ENCODE measurements at regions not wholly inside any gene's neighbourhood (a gene's known extent, or its start where the extent isn't known, plus 50 kb on each side); places are given as distances from the start of the nearest gene placed in this dataset.

DNA sequence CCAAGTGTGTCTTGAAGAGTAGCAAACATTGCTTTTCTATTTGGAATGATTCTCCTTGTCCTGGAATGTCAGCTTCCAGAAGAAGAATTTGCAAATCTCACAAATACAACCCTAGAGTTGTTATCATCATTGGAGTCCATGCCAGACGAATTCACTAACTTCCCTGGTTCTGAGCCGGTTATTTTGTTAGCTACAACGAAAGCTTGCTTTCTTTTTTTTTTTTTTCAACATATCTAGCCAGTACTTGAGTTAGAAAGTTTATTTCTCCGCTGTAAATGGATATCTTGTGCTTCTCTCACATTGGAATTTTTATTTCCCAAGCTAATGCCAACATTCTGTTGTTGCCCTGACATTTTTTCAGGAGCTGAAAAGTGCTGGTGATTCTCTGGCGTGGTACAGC is 138.1 kb upstream of the POM121L12 start:
- DNase-seq = no peak

DNA sequence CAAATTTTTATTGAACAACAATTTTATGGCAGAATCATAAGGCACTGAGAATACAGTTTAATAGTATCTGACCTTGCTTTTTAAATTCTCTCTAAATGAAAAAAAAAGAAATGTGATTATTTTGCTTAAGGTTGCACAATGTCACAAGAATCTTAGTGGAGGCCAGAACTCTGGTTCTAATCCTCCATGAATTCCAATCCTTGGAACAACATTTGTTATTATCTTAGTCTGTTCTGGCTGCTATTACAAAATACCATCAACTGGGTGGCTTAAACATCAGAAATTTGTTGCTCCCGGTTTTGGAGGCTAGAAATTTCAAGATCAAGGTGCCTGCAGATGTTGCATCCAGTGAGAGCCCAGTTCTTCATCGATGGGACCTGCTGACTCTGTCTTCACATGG is 158.2 kb upstream of the POM121L12 start:
- no peak for DNase-seq

DNA sequence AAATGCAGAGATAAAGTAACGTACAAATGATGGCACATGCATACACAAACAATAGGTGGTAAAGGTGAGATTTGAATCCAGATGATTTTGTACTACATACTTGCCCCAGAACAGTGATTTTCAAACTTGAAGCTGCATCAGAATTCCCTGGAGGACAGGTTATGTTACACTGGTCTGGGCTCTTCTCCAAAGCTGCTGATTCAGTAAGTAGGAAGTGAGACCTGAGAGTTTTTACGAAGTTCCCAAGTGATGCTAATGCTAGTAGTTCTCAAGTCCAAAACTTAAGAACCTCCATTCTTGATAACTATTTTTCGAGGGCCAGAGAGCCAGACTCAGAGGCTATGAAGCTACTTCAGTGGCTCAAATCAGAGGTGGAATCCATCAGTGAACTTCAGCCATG is 159.0 kb upstream of the POM121L12 start:
- DNase-seq = no peak

DNA sequence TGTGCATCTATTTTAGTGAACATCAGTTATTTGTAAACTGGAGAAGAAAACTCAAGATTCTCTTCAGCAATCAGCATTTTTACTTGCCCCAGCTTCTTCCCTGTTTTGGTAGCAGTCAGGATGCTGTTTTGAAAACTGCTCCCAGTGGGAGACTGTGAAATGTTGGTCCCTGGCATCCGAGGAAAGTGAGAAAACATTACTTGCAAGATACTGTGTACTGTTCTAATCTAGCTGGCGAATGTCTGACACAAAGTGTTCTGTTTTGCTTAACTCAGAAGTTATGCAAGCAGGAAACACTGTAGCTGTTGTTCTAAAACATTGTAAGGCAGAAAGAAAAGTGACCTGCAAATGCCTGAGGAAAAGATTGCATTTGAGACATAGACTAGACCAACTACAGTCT is 171.8 kb upstream of the POM121L12 start:
- DNase-seq = no peak

DNA sequence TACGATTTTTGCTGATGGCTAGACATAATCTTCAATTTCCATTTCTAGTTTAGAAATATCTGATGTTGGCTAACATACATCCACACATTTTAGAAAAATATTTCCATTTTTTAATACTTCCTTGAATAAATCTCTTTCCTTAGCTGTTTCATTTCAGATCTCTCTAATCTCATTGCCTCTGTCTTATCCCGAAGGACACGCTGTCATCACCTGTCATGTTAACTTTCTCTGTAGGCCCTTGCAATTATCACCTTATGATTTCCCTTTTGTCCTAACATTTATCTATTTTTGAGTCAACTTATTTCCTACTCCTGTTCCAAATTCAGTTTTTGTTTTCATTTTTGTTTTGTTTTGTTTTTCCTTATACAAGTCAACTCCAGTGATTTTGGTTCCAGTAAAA is 173.1 kb upstream of the POM121L12 start:
- DNase-seq = no peak

DNA sequence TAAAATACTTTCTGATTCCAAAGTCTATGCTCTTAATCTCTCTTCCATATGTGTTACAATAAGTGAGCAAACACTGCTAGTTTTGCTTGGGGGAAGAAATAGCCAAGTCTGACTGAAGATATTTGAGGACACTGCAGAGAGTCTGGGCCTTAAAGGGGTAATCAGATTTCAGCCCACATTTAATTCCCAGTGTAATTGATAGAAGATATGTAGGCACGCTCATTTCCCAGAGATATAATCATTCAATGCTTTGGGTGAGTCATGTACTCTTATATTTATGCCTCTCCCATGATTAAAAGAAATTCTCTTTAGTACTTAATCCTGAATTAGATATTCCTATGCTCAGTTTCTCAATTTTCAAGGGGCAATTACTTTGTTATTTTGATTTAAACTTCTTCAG is 178.1 kb upstream of the POM121L12 start:
- DNase-seq = no peak

DNA sequence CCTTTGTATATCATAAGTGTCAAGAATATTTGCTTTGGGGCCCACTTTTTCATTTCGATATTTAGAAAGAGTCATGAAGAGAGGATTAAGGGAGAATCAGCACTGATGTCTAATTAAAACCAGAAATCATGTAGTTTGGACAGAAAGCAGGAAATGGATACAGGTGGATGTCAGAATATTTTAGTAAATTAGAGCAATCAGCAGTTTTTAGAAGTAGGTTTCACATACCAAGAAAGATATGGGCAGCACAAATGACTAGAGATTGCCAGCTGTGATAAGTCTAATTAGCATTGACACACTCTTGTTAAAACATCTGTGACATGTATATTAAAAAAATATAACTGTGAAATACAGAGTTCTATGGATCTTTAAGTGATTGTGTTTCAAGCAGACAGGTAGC is 180.8 kb upstream of the POM121L12 start:
- no peak for DNase-seq

DNA sequence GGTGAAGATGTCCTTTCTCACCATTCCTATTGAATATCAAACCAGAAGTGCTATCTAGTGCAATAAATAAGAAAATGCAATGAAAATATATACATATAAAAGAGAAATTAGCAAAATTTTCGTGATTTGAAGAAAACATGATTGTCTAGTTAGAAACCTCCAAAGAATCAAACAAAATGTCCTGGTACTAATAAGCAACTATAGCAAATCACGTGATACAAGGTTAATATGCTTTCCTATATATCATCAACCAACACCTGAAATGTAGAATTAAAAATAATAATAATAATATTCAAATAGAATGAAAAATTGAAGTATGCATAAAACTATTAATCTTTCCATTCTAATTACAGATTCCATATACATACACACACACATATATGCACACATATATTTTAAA is 183.9 kb upstream of the POM121L12 start:
- no peak for DNase-seq

DNA sequence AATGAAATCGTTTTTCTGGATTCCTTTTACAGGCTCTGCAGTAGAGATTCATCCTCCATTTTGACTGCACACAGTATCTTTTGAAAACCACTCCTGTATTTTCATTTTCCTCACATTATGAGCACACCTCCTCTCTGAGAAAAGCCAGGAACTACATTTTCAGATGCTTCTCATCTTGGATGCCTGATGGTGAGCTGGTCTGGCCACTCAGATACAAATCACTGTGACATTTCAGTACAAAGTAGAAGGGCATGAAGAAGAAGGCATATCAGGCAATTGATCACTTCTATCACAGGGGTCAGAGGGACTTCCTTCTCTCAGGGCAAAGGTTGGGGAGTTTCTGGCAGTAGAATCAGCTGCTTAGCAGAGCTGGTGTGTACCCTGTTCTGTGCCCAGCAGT is 192.0 kb upstream of the POM121L12 start:
- DNase-seq = no peak

DNA sequence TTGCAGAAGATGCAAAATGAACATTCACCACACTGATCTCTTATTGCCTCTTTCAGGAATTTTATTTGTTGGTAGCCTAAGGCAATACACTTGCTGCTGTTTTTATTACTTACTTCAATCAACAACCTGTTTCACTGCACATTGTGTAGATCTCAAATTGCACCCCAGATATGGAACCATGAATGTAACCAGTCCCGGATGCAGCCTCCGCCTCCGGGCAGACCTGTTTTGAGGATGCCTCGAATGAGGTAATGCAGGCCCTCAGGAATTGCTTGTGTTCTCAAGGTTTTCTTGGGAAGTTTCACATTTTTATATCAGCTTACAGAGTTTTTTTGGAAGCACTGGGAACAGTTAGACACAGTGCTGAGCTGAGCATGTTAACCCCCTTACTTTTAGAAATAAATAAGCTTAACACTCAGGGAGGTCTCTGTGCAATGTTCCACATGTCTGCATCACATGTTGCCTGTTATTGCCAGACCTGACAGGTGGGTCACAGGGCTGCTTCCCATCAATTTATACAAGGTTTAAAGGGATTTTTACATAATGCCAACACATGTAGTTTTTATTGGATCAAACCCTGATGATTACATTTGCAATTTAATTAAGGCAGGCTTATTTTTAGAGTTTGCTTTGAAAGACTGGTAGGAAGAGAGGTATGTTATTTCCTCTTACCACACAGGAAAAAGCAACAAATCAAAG is 193.1 kb upstream of the POM121L12 start:
- no peak for DNase-seq

DNA sequence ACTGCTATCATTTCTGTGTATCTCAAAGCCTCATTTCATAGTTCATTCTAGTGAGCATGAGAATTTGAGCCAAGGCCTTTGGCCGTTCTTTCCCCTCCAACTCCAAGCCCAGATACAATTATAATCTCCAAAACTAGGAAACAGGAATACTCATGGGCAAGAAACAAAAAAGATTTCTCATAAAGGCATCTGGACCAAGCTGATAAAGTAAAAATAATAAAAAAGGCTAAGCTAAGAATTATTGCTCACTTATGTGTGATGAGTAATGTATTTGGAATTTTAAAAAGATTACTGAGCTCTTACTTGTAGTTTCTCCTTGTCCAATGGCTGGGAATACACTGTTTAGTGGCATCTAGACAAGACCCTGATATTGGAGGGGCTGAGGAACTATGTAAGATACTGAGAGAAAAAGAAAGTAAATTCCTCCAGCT is 196.4 kb upstream of the POM121L12 start:
- DNase-seq = no peak

DNA sequence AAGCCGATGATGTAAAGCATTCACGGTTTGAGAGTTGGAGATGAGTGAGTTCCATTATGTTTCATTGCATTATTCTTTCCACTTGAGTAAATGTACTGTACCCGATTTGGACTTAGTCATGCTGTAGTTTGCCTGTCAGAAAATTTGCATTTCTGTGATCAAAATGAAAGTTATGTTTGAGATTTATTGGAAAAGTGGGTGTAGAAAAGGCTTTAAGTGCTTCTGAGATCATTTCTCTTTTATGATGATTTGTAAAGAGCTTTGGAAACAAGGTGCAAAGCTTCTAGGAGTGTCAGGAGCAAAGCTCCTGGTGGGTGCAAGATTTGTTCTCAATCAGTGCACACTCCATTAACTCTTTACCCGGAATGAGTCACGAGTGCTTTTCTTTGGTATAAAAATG is 204.1 kb upstream of the POM121L12 start:
- peak in 5 of 56 donors; percentile 5 to 40 (median 7) for DNase-seq

DNA sequence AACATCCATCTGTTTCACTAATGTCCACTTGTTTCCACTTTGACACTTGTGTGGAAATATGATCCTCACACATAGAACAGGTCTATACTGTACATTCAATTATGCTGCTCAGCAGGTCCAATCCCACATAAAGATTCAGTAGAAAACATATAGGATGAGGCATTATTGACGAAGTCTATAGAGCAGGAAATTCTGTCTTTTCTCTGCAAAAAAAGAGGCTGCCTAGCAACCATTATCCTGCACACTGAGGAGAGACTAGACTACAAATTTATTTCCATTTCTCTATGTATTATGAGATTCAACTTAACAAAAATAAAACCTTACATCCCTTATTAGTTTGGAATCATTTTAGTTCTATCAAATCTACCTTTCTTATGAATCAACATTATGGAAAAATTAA is 204.6 kb upstream of the POM121L12 start:
- DNase-seq = no peak

DNA sequence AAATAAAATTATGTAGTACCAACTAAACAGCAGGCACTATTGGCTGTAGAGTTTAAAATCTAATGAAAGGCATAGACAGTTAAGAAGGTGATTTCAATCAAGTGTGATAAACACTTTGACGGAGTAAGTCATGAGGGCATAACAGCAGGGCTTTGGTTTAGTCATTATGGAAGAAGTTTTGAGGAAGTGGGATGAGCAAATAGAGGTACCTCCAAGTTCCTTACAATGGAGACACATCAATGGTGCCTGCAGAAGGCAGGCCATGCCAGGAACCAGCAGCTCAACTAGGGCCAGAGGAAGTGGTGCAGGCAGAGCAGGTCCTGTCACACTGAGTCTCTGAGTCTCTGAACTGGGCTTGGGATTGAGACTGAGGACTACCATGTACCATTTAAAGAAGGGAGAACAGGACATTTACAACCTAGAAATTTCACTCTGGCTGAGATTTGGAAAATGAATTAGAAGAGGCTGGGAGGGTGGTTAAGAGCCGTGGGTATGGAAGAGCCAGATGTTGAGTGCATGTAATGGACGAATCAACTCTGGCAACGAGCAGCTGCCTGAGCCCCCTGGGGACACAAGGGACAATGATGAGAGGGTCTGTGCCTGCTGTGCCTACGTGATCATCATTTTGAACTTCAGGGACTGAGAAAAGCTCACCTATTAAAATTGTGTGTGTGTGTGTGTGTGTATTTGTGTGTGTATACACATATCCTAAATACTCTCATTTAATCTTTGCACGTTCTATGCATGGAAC is 208.7 kb upstream of the POM121L12 start:
- DNase-seq = peak in 3 of 56 donors; percentile 2 to 5 (median 4)

DNA sequence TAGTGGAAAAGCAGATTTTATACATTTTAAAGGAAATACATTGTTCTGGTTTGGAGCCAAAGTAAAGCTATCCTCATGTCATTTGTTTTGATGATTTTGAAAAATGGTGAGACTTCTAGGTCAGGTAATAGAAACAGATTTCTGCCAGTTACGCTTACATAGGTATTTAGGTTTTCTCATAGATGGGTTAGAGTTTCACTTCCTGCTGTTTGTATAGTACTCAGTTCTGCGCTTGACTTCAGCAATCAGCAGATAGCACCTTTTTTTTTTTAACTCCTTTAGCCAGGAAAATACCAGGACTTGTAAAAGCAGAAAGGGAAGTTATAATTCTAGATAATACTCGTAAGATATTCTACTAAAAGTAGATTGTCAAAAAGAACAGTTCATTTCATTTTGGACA is 209.8 kb upstream of the POM121L12 start:
- no peak for DNase-seq

DNA sequence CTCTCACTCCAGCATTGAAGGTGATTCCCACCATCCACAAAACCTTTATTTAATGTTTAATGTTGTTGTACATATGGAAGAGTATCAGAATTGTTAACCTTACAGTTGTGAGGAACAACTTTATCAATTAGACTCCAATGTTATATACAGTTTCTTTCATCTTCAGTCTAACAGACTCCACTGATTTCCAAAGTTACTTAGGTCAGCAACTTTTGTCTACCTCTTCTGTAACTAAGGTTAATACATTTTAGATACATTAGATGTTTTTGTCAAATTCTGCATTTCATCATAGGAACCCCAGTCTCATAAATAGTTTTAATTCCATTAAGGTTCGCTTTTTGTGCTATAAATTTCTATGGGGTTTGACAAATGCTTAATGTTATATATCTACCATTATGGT is 223.9 kb upstream of the POM121L12 start:
- no peak for DNase-seq

DNA sequence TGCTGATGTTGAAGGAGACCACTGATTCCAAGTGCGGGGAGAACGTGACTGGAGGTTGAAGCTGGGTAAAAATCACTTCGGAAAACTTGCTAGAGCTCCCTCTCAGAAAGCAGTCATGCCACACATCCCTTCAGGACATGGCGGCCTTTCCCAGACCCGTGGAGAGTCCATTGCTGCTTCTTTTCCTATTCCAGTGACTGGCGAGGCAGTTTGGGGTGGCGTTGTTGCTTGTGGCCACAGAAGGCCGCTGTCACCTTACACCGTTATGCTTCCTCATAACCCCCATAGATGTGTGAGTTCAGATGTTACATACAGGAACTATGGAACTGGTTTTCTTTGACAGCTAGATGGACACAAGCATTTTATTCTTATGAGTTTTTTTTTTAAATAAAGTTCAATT is 235.6 kb upstream of the POM121L12 start:
- no peak for DNase-seq

DNA sequence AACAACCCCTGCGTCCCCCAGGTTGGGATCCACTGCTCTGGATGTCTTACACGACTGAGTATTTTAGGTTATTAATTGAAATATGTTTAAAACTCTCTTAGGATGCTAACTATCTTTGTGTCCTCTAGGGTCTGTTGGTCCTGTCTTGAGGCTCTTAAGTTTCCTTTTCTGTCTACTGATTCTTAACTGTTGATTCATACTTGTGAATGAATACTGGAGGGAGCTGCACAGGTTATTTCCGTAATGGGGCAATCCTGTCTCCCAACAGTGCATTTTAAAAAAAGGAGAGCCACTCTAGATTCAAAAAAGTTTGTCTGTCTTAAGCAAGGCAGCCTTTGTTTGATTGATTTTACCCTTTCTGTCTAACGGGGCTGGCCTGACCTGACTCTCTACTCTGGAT is 237.6 kb upstream of the POM121L12 start:
- DNase-seq = no peak

DNA sequence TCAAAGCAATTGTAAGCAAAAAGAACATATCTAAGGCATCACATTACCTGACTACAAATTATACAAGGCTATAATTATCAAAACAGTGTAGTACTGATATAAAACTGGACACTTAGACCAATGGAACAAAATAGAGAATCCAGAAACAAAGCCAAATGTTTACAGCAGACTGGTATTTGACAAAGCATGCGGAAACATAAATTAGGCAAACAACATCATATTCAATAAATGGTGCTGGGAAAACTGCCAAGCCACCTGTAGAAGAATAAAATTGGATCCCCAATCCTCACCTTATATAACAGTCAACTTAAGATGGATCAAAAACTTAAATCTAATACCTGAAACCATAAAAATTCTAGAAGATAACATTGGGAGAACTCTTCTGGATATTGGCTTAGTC is 240.8 kb upstream of the POM121L12 start:
- no peak for DNase-seq

DNA sequence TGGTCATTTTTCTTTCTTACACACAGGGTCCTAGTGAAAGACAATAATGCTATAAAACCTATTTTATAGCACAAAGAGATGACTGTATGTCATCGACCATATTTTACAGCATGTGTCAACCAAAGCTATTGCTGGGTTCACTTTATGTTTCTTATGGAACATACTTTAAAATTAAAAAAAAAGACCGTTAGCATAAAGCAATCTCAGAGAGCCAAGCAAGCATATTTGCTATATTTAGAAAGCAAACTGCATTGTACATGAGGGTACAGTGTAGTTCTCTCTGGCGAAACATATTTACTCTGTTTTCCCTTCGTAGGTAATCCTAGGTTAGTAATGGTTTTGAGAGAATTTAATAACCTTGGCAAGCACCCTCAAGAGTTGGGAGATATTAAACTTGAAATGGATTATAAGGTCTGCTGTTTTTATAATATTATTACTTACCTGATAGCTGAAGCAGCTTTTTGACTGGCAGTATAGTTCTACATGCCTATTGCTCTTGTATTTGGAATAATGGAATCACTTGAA is 244.2 kb upstream of the POM121L12 start:
- DNase-seq = no peak

DNA sequence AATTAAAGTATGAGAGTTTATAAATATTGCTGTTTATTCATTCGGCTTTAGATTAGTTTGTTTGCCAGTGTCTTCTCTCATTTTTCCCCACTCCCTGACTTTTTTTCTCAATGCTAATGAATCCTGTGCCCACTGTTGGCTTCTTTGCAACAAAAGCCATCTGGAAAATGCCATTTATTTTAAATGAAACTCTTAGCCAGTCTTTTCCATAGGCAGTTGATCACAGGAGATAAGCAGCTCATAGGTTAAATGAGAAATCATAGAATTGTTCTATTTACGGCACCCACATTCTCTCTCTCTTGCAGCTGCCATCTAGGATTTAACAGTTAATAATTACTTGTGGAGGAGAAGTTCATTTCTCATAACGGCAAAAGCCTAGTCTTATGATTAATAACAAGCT is 249.3 kb upstream of the POM121L12 start:
- no peak for DNase-seq

DNA sequence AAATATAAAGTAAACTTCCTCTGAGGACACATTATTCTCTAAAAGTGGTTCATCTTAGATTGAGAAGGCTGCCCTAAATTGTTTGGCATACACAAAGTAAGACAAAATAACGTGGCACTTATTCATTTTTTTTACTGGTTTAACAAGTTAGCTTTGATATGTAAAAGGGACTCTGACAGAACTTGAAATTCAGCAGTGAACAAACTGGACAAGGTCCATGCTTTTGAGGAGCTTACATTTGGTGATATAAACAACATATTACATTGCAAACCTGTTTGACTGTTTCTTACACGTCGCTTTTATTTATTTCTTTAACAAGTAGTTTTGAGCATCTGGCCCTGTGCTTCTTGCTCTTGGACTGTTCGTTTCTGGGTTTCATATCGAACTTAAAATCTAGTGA is 253.1 kb upstream of the POM121L12 start:
- DNase-seq = no peak

DNA sequence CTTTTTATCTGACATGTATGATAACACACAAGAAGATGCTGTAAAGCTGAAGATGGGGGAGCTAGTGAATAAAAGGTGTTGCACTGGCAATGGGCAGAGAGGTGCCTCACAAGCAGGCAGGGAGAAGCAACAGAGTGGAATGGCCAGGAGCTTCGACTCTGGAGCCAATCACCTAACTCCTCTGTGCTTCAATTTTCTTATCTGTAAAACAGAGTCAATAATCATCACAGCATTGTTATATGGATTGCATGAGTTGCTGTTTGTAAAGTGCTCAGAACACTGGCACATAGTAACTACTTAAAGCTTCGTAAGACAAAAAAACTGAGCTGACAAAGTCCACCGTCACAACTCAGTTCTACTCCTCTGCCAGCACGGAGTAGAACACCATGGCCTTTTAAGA is 254.2 kb upstream of the POM121L12 start:
- DNase-seq = no peak
